AG04450 (cell line): ENCODE measurements at regions not wholly inside any gene's neighbourhood (a gene's known extent, or its start where the extent isn't known, plus 50 kb on each side); places are given as distances from the start of the nearest gene placed in this dataset.
"Not testable (repeated sequence)": the region's sequence is repeated elsewhere in the genome, so short reads cannot be mapped to it uniquely, and the experiment has no call there.

Experiments used
- CTCF ChIA-PET: fragments of 300-600, 350-600 bp; formaldehyde crosslinking; extraction: SDS; loops from one replicate; lab custom pipeline; 2022; ENCODE audit warnings: antibody characterized with exemption, inconsistent platforms; lab: Charles Lee
- POLR2A ChIA-PET: fragments of 350-600 bp; formaldehyde crosslinking; extraction: SDS; loops from one replicate; lab custom pipeline; 2021; ENCODE audit warnings: antibody characterized with exemption, inconsistent platforms; lab: Yijun Ruan, JAX
- DNase-seq: peaks from one replicate; pipeline ENCODE4 v3.0.0-alpha.2; 2011; ENCODE audit warnings: low read depth, low spot score
- H3K27ac ChIP-seq: one replicate; pipeline ENCODE4 v1.5.1; 2012; ENCODE audit warnings: low read depth, low read length, control low read depth
- H3K27me3 ChIP-seq: one replicate; pipeline ENCODE4 v1.6.0; 2012; ENCODE audit warnings: low read length; ENCODE audit not compliant: control insufficient read depth, insufficient read depth
- H3K4me3 ChIP-seq: 2 replicates; pipeline ENCODE4 v1.5.1; 2011; ENCODE audit warnings: mild to moderate bottlenecking, low read depth, low read length, control low read depth
- H3K9me3 ChIP-seq: 2 replicates; pipeline ENCODE4 v1.5.1; 2012; ENCODE audit warnings: low read length; ENCODE audit not compliant: control insufficient read depth, insufficient read depth
- CTCF ChIP-seq: IDR thresholded peaks from 2 replicates; pipeline ENCODE4 v1.5.1; 2011; ENCODE audit warnings: low read depth, low read length, control low read depth, inconsistent platforms

GRCh38 chr4:9505341-9505740, 61.1 kb downstream of the DEFB131A start:
- H3K27ac ChIP-seq, POLR2A ChIA-PET, DNase-seq, H3K4me3 ChIP-seq, H3K27me3 ChIP-seq, CTCF ChIA-PET: not testable (repeated sequence)
- peaks cover 12% of the 10 kb centered on the region for H3K9me3 ChIP-seq

GRCh38 chr4:9506672-9507071, 62.5 kb downstream of the DEFB131A start:
- POLR2A ChIA-PET, H3K27ac ChIP-seq, DNase-seq, H3K27me3 ChIP-seq, CTCF ChIA-PET, H3K4me3 ChIP-seq: not testable (repeated sequence)
- peaks cover 12% of the 10 kb centered on the region for H3K9me3 ChIP-seq

- H3K9me3 ChIP-seq, H3K27ac ChIP-seq, CTCF ChIA-PET, DNase-seq, H3K4me3 ChIP-seq, POLR2A ChIA-PET, H3K27me3 ChIP-seq: not testable (repeated sequence)
Measured at GRCh38 chr4:9512941-9513340, 68.7 kb downstream of the DEFB131A start.

GRCh38 chr4:9519631-9520030, 75.4 kb downstream of the DEFB131A start:
- POLR2A ChIA-PET, DNase-seq, H3K27me3 ChIP-seq, CTCF ChIA-PET, H3K4me3 ChIP-seq, H3K27ac ChIP-seq: not testable (repeated sequence)
- peaks cover 15% of the 10 kb centered on the region for H3K9me3 ChIP-seq

- H3K27me3 ChIP-seq, H3K4me3 ChIP-seq, H3K27ac ChIP-seq, CTCF ChIA-PET, DNase-seq, POLR2A ChIA-PET: not testable (repeated sequence)
- peaks cover 22% of the 10 kb centered on the region for H3K9me3 ChIP-seq
Measured at GRCh38 chr4:9522903-9523302, 78.7 kb downstream of the DEFB131A start.

GRCh38 chr4:9524406-9524805, 80.2 kb downstream of the DEFB131A start:
- H3K4me3 ChIP-seq, H3K27me3 ChIP-seq, H3K27ac ChIP-seq, POLR2A ChIA-PET, DNase-seq, CTCF ChIA-PET: not testable (repeated sequence)
- H3K9me3 ChIP-seq: peaks cover 23% of the 10 kb centered on the region

GRCh38 chr4:9532134-9532862, 88.1 kb downstream of the DEFB131A start:
- CTCF ChIA-PET: interaction anchor here (0.5 to 2.2 kb wide), 5 partner anchors 84 to 908 kb away, joined by 3 to 11 read pairs (median 5); no protein-coding TSS in a partner anchor
- H3K27me3 ChIP-seq, DNase-seq, H3K27ac ChIP-seq, POLR2A ChIA-PET: not testable (repeated sequence)
- TF ChIP-seq CTCF: peak; percentile 15; the same call in 1 of the 2 replicates
- Histone ChIP-seq H3K4me3 (peak overlapping the region; percentile 13; the same call in 1 of the 2 replicates), H3K9me3 (peaks cover 15% of the 10 kb centered on the region)

GRCh38 chr4:9532863-9533192, 88.6 kb downstream of the DEFB131A start:
- H3K9me3 ChIP-seq, DNase-seq, H3K27ac ChIP-seq, H3K4me3 ChIP-seq, POLR2A ChIA-PET, H3K27me3 ChIP-seq: not testable (repeated sequence)
- CTCF ChIA-PET: interaction anchor here (1.0 kb wide), 1 partner anchor 531 kb away, joined by 5 read pairs; no protein-coding TSS in a partner anchor

- CTCF ChIA-PET, POLR2A ChIA-PET, H3K27ac ChIP-seq, H3K27me3 ChIP-seq, H3K4me3 ChIP-seq, DNase-seq: not testable (repeated sequence)
- H3K9me3 ChIP-seq: peaks cover 23% of the 10 kb centered on the region
Measured at GRCh38 chr4:9537101-9537500, 92.9 kb downstream of the DEFB131A start.

GRCh38 chr4:9539939-9540520, 95.8 kb downstream of the DEFB131A start:
- H3K9me3 ChIP-seq: peaks cover 19% of the 10 kb centered on the region
- H3K27me3 ChIP-seq, H3K4me3 ChIP-seq, DNase-seq, CTCF ChIA-PET, POLR2A ChIA-PET, H3K27ac ChIP-seq: not testable (repeated sequence)

- CTCF ChIA-PET: interaction anchor here (0.6 kb wide), 1 partner anchor 10 kb away, joined by 5 read pairs; no protein-coding TSS in a partner anchor
- H3K27me3 ChIP-seq, POLR2A ChIA-PET, DNase-seq, H3K27ac ChIP-seq, H3K4me3 ChIP-seq: not testable (repeated sequence)
- H3K9me3 ChIP-seq: peaks cover 19% of the 10 kb centered on the region
Measured at GRCh38 chr4:9541388-9541915, 97.2 kb downstream of the DEFB131A start.
